NB4 (cell line): ENCODE measurements at regions not wholly inside any gene's neighbourhood (a gene's known extent, or its start where the extent isn't known, plus 50 kb on each side); places are given as distances from the start of the nearest gene placed in this dataset.

ENCODE experiments used
- DNase-seq: peaks from one replicate; pipeline ENCODE4 v3.0.0; 2010; ENCODE audit warnings: low read depth
- H3K4me3 ChIP-seq: one replicate; pipeline ENCODE4 v1.5.1; 2011; ENCODE audit warnings: mild to moderate bottlenecking, low read depth, low read length, moderate library complexity
- CTCF ChIP-seq: IDR thresholded peaks from one replicate; pipeline ENCODE4 v1.5.1; 2012; ENCODE audit warnings: low read depth, low read length
- MAX ChIP-seq: IDR thresholded peaks from 2 replicates; pipeline ENCODE4 v1.6.1; 2011; ENCODE audit warnings: low read depth, low read length
- MYC ChIP-seq: IDR thresholded peaks from 2 replicates; pipeline ENCODE4 v1.6.1; 2011; ENCODE audit warnings: low read depth, low read length
- POLR2A ChIP-seq: IDR thresholded peaks from 2 replicates; pipeline ENCODE4 v1.6.1; 2011; ENCODE audit warnings: mild to moderate bottlenecking; ENCODE audit not compliant: insufficient read length; ENCODE audit errors: extremely low read depth

- H3K4me3 ChIP-seq: no peak overlapping the region
- TF ChIP-seq MAX: no peak
- TF ChIP-seq CTCF: no peak
- no peak for TF ChIP-seq MYC
- TF ChIP-seq POLR2A: no peak
- DNase-seq: peak; percentile 58
These were observed 1026.2 kb upstream of the NR2F2 start for GRCh38 chr15:95304151-95304946.

- TF ChIP-seq CTCF (no peak), MAX (no peak), MYC (no peak), POLR2A (no peak)
- DNase-seq: no peak
- no peak overlapping the region for H3K4me3 ChIP-seq
These were observed 1025.5 kb upstream of the NR2F2 start for GRCh38 chr15:95304947-95305400.

- no peak for DNase-seq
These were observed 1023.4 kb upstream of the NR2F2 start for GRCh38 chr15:95307115-95307514.

GRCh38 chr15:95319242-95319641, 1011.3 kb upstream of the NR2F2 start:
- H3K4me3 ChIP-seq: no peak overlapping the region
- no peak for DNase-seq
- TF ChIP-seq POLR2A: no peak
- TF ChIP-seq CTCF: no peak
- TF ChIP-seq MAX: no peak
- no peak for TF ChIP-seq MYC

More at GRCh38 chr15:95307115-95307514, 1023.4 kb upstream of the NR2F2 start:
- TF ChIP-seq MYC: no peak
- TF ChIP-seq POLR2A: no peak
- no peak for TF ChIP-seq CTCF
- no peak for TF ChIP-seq MAX
- H3K4me3 ChIP-seq: no peak overlapping the region

- H3K4me3 ChIP-seq: no peak overlapping the region
- no peak for TF ChIP-seq MAX
- no peak for TF ChIP-seq CTCF
- no peak for TF ChIP-seq MYC
- no peak for TF ChIP-seq POLR2A
- no peak for DNase-seq
These were observed 1006.7 kb upstream of the NR2F2 start for GRCh38 chr15:95323796-95324195.

- DNase-seq: no peak
- TF ChIP-seq POLR2A (no peak), MYC (no peak), MAX (no peak), CTCF (no peak)
- no peak overlapping the region for H3K4me3 ChIP-seq
These were observed 1005.8 kb upstream of the NR2F2 start for GRCh38 chr15:95324656-95325055.
